T47D (cell line): ENCODE measurements at regions not wholly inside any gene's neighbourhood (a gene's known extent, or its start where the extent isn't known, plus 50 kb on each side); places are given as distances from the start of the nearest gene placed in this dataset.

Experiments
- DNase-seq, 2 experiments: peaks; one replicate each; pipeline versions ENCODE4 v3.0.0 to v3.0.0-alpha.2; 2011 to 2012; ENCODE audit warnings: low read depth in 1 of 2, low spot score in 1 of 2
- JUND ChIP-seq: IDR thresholded peaks from 2 replicates; pipeline ENCODE4 v1.6.1; 2012; ENCODE audit warnings: low read depth
- in situ Hi-C: cut with HindIII; loops from 2 replicates; pipeline ENCODE4 v1.10.0; 2016; ENCODE audit warnings: low sequenced_read_pairs, low pct_unique_long_range_greater_than_20kb

DNA sequence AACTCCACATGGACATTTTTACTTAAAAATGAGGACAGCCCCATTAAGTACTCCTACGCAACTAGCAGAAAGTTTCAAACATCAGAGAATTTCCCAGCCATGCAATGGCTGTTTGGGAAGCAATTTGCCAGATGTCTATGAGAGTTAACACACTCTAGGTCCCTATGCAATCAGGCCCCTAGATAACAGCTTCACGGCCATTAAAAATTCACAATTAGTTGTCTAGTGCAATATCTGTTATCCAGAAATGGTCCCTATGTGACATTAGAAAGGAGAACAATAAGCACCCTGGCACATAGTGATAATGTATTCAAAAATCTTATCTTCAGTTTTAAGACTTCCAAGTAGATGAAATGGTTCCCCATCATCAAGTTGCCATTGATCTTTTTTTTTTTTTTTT is 174.3 kb upstream of the NRSN1 start:
- no peak for DNase-seq
- TF ChIP-seq JUND, result no peak
- in situ Hi-C loops, result no loop called here

DNA sequence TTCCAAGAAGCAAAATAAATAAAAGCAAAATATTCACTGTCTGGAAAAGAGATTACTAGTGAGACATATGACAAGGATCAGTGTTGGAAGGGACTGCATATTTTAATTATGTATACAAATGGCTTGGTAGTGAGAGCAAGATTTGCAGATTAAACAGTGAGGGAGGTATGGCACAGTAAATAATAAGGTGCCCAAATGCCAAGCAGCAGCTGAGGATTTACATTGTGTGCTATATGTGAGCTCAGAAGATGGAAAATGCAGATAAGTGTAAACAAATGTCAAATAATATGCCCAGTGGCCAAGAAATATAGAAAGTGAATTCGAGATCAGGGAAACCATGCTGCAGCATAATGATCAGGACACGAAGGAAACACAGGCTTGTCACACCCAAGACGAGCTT is 173.8 kb upstream of the NRSN1 start:
- in situ Hi-C loops, result no loop called here
- peak; percentile 23 to 80 for DNase-seq
- peak; percentile 79 for TF ChIP-seq JUND

DNA sequence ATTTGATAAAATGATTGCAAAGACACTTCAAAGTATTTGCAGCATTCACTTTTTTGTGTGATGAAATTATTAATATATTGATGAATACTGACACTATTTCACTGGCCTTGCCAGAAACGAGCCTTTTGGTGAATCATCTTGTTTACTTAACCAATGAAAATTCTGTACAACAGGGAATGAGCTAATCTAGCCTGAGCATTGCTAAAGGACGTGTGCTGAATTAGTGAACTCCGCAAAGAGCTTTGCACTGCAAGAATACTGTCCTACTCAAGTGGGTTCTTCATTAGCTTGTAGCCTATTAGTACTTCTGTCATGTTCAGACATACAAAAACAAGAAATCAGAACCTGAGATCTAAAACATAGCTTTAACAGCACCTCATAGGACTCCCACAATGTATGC is 172.0 kb upstream of the NRSN1 start:
- in situ Hi-C loops, result no loop called here
- DNase-seq, result no peak
- no peak for TF ChIP-seq JUND

DNA sequence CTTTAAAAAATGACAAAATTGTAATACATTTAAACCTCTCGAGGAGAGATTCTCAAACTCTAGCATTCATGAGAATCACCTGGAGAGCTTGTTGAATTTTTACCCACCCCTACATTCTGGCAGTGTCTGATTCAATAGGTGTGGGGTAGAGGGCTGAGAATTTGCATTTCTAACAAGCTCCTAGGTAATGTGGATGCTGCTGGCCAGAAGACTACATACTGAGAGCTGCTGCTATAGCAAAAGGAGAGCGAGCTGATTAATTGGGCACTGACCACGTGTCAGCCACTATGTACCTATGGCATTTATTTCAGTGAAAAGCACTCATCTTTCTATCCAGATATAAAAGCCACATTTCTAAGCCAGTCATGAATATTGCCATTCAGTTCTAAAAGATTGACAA is 169.0 kb upstream of the NRSN1 start:
- TF ChIP-seq JUND, result no peak
- in situ Hi-C loops, result no loop called here
- no peak for DNase-seq

DNA sequence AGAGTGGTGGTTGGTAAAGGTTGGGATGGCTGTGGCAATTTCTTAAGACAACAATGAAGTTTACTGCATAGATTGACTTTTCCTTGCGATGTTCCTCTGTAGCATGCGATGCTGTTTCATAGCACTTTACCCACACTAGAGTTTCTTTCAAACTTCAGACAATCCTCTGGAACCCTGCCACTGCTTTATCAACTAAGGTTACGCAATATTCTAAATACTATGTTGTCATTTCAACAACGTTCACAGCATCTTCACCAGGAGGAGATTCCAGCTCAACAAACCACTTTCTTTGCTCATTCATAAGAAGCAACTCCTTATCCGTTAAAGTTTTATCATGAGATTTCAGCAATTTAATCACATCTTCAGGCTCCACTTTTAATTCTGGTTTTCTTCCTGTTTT is 161.2 kb upstream of the NRSN1 start:
- TF ChIP-seq JUND, result no peak
- in situ Hi-C loops, result no loop called here
- DNase-seq, result no peak

DNA sequence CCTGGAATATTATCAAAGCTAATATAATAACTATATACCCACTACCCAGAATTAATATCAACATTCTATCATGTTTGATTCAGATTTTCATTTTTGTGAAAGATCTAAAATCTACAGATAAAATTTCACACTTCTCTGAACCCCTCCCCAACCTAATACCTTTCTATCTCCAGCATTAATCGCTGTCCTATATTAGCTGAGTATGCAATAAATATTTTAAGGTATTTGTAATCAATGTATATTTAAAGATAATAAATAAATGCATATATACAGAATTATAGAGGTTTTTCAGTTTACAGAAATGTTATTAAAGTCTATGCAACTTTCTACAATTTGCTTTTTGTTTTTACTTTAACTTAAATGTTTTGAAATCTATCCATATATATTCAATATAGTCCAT is 156.7 kb upstream of the NRSN1 start:
- no peak for TF ChIP-seq JUND
- DNase-seq, result no peak
- in situ Hi-C loops, result no loop called here

DNA sequence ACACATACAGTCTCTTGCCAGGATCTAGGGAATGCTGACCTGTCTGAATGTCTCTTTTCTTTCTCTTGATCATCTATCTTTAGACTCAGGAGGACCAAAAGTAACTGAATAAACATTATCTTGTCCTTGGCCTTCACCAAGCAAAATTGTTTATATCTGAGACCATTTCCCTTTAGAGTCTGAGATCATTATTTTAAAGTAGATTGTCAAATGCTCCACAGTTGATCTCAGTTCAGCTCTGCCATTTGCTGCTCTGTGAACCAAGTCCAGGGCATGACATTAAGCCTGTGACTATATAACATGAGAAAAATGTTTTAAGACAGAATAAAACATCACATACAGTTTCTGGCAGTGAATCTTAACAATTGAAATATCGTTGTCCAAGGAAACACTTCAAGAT is 148.3 kb upstream of the NRSN1 start:
- DNase-seq, result no peak
- in situ Hi-C loops, result no loop called here

DNA sequence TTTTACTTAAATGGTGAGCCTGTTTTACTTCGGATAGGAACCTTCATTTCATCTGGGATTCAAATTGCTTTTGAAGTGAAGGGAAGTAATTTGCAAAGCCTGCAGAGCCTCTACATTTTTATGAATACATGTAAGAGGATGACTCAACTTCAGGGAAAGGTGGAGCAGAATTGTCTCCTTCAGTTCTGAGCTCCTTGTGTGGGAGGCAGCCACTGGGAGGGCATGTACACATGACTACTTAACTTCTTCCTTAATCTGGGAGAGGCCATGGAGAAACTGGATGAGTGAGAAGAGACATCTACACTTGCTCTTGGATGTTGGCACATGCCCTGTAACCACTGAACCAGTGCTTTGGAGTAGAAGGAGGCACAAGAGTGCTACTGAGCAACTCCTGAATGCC is 145.1 kb upstream of the NRSN1 start:
- no peak for TF ChIP-seq JUND
- DNase-seq, result no peak
- in situ Hi-C loops, result no loop called here

More for the DNA sequence above, 148.3 kb upstream of the NRSN1 start:
- TF ChIP-seq JUND, result no peak

DNA sequence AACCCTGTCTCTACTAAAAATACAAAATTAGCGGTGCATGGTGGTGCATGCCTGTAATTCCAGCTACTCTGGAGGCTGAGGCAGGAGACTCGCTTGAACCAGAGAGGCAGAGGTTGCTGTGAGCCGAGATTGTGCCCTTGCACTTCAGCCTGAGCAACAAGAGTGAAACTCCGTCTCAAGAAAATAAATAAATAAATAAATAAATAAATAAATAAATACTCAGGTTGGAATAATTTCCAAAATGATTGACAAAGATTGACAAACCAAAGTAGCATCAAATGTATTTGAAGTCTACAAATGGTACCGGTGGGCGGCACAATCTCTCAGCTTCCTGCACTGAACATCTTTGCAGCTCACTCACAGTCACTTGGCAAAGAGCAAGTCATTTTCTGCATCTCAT is 144.1 kb upstream of the NRSN1 start:
- in situ Hi-C loops, result no loop called here
- TF ChIP-seq JUND, result no peak
- DNase-seq, result no peak

DNA sequence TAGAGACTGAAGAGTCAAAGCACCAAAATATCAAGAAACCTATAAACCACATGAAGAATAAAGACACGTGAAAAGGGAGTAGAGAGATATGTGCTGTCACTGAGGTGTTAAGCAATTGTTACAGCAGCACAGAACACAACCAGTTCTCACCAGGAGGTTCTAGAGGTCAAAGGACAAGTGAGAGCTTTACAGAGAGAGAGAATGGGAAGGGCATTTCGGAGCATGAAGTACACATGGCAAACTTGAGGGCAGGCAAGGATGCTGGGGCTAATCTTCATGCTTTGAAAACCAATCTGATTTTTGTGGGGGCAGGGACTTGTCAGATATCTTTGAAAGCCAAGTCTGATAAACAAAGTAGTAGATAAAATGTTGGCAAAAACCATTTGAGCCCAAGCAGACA is 142.3 kb upstream of the NRSN1 start:
- TF ChIP-seq JUND, result no peak
- in situ Hi-C loops, result no loop called here
- no peak for DNase-seq

DNA sequence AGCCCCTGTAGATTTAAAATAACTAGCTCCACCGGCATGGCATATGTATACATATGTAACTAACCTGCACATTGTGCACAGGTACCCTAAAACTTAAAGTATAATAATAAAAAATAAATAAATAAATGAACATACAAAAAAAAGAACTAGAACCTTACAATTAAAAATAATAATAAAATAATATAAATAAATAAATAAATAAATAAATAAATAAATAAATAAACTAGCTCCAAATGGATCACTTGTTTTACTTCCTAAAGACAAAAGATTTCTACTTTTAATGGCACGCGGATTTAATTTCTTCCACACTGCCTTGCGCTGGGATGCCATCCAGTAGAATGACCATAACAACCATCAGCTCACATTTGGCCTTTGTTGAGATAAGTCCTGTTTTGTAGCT is 141.0 kb upstream of the NRSN1 start:
- in situ Hi-C loops, result no loop called here
- no peak for TF ChIP-seq JUND
- no peak for DNase-seq

DNA sequence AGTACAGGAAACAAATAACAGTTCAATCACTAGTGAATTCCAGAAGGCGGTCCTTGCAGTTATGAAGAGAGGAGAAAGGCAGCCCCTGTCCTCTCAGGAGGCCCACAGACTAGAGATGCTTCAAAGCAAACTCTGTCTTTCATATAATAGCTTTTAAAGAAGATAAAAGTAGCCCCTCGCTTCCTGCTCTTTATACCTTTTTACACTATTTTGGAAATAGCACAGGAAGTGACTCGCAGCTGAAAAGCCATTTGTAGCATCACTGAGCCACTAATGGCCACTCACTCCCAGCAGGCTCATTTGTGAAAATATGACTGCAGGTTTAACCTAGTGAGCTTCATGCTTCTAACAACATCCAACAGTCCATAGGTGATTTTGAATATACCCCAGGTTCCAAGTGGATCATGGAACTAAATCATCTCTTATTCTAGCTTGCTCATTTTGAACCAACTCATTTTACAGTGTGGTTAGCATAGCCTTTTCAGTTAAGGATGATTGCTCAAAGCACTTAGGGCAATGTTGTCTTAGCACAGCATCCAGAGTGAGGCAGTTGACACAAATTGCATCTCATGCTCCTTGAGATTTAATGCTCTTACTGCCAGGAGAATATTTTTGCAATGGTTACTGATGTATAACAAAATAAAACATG is 136.0 kb upstream of the NRSN1 start:
- no peak for DNase-seq
- in situ Hi-C loops, result no loop called here
- no peak for TF ChIP-seq JUND

DNA sequence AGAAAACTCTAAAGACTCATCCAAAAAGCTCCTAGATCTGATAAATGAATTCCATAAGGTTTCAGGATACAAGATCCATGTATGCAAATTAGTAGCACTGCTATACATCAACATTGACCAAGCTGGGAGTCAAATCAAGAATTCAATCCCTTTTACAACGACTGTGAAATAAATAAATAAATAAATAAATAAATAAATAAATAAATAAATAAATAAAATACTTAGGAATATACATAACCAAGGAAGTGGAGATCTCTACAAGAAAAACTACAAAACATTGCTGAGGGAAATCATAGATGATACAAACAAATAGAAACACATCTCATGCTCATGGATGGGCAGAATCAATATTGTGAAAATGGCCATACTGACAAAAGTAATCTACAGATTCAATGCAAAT is 132.0 kb upstream of the NRSN1 start:
- TF ChIP-seq JUND, result no peak
- in situ Hi-C loops, result no loop called here
- DNase-seq, result no peak

DNA sequence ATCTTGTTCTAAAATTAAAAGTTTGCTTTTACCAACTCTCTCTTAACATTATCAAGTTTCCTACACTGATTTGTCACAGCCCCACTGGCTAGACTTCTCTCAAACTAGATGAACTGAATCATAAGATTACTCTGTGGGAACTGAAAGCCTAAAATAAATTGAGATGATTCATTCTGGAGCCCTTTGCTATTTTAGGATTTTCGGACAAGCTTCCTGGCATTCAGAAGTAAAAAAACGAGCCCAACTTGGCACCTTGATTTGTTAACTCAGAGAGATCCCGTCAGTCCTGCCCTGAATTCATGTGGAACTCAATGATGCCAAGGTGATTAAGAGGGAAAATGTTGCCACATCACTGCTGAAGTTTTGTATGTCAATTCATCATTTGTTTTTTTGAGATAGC is 122.0 kb upstream of the NRSN1 start:
- no peak for TF ChIP-seq JUND
- DNase-seq, result no peak

More for the DNA sequence above, 122.0 kb upstream of the NRSN1 start:
- in situ Hi-C loops, result no loop called here
